ENCODE measurements at regions not wholly inside any gene's neighbourhood (a gene's known extent, or its start where the extent isn't known, plus 50 kb on each side); places are given as distances from the start of the nearest gene placed in this dataset.

DNA sequence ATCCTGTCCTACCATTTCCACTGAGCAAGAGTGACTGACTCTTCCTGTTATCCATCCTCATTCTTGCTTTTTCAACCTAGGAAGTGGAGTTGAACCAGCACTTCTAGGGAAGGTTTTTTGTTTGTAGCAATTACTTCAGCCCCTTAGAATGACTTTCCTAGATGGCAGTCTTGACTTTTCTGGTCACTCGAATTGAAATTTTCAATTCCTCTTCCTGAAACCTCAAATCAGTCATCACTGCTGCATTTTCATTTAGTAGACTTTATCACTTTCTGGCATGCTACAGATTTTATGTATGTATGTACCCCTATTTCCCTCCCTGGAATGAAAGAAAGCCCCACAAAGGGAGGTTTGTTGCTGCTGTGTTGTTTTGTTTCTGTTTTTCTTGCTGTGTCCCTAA is 915.9 kb downstream of the PCDH17 start:
- no peak for DNase-seq (ENCODE audit: low read depth, low spot score)
- no peak overlapping the region for H3K4me3 ChIP-seq (ENCODE audit: low read length)

DNA sequence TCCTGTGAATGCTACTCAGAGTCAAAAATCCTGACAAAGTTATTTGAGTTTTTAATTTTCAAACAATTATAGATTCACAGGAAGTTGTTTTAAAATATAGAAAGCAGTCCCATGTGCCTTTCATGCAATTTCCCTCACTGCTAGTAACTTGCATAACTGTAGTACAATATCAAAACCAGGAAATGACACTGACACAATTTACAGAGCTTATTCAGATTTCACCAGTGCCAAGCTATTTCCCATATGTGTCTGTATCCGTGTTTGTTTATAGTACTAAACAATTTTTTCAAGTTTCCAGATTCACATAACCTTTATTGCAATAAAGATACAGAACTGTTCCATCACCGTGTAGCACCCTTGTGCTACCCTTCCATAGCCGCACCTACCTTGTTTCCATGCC is 934.6 kb downstream of the PCDH17 start:
- no peak for DNase-seq (ENCODE audit: low read depth, low spot score)
- no peak overlapping the region for H3K4me3 ChIP-seq (ENCODE audit: low read length)

DNA sequence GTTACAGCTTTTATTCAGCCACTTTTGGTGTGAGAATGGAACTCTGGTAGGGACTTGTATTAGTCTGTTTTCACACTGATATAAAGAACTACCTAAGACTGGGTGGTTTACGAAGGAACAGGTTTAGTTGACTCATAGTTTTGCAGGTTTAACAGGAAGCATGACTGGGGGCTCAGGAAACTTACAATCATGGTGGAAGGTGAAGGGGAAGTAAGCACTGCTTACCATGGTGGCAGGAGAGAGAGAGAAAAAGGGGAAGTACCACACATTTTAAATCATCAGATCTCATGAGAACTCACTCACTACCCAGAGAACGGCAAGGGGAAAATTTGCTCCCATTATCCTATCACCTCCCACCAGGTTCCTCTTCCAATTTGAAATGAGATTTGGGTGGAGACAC is 942.2 kb downstream of the PCDH17 start:
- DNase-seq (ENCODE audit: low read depth, low spot score) = no peak

DNA sequence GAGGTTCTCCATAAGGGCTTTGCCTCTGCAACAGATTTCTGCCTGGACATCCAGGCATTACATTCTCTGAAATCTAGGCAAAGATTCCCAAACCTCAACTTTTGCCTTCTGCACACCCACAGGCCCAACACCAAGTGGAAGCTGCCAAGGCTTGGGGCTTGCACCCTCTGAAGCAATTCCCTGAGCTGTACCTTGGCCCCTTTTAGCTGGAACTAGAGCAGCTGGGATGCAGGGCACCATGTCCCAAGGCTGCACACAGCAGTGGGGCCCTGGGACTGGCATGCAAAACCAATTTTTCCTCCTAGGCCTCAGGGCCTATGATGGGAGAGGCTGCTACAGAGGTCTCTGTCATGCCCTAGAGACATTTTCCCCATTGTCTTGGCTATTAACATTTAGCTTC is 943.2 kb downstream of the PCDH17 start:
- no peak for DNase-seq (ENCODE audit: low read depth, low spot score)
- no peak overlapping the region for H3K4me3 ChIP-seq (ENCODE audit: low read length)

More for the DNA sequence above, 942.2 kb downstream of the PCDH17 start:
- no peak overlapping the region for H3K4me3 ChIP-seq (ENCODE audit: low read length)

DNA sequence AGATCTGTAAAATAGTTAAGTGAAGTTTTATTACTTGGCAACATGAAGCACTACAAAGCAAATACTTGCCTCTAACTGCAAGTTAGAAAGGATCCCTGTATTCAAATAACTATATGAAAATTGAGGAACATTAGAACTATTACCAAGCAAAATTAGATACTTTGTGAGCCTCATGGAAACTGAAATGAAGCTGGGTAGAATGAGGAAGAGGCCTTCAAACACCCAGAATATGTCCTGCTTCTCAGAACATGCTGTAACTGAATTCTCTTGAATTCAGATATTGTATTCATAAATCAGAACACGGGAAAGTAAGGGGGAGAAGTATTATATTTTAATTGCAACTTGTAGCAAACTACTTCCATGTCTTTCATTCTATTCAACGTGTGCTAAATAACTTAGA is 947.9 kb downstream of the PCDH17 start:
- DNase-seq (ENCODE audit: low read depth, low spot score) = no peak
- no peak overlapping the region for H3K4me3 ChIP-seq (ENCODE audit: low read length)

DNA sequence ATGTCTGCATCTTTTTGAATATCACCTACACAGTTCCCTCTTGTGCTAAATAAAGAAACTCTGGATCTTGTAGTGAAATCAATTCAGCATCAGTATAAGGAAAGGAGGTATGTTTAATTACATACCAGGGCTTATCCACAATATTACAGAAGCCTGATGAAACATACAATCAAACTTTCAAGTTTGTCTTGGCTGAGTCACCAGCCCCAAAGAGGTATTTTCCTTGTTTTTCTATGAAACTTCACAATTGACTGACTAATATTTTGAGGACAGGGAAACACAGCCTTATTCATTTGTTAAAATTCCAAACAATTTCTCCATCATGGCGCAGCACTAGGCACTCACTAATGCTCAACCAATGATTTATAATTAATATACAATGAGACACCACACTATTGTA is 952.4 kb downstream of the PCDH17 start:
- no peak for DNase-seq (ENCODE audit: low read depth, low spot score)
- H3K4me3 ChIP-seq (ENCODE audit: low read length) = no peak overlapping the region

DNA sequence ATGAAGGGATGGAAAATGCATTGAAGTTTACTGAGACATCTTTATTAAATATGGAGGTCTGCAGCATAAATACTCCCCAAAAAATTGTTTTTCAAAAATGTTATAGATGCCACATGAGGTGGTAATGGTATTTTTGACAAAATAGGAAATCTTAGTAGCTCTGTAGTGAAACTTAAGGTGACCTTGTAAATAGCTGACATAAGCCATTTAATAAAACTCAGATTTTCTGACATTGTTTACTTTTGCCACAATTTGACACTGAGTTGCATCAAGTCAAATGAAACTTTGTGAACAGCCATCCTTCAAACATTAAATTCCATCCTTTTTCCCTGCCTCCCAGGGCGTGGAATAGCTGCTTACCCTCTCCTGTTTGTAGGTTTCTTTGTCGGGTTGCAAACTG is 953.1 kb downstream of the PCDH17 start:
- no peak for DNase-seq (ENCODE audit: low read depth, low spot score)
- no peak overlapping the region for H3K4me3 ChIP-seq (ENCODE audit: low read length)

DNA sequence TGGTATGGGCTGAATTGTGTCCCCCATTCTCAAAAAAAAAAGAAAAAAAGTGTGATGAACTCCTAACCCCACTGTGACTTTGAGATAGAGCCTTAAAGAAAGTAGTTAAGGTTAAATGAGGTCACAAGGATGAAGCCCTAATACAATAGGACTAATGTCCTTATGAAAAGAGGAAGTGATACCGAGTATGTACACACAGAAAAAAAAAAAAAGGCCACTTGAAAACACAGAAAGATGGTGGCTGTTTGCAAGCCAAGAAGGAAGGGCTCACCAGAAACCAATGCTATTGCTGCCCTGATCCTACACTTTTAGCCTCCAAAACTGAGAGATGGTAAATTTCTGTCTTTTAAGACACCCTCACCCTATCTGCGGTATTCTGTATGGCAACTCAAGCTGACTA is 955.6 kb downstream of the PCDH17 start:
- H3K4me3 ChIP-seq (ENCODE audit: low read length) = no peak overlapping the region
- DNase-seq (ENCODE audit: low read depth, low spot score) = no peak

DNA sequence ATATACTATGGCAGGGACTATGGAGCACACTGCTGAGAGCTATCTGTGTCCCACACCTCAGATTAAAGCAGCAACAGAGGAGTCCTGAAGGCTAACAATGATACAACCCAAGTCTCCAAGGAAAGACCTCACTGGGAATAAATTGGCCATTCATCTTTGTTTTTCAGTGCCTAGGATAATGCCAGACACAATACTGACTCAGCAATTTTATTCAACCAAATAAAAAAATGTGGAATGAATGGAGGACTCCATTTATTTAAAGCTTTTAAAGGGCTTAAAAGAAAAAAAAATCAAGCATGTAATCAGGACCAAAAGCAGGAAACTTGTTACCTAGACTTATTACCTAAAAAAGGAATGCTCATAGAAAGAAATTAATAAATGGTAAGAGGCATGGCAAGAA is 960.5 kb downstream of the PCDH17 start:
- no peak overlapping the region for H3K4me3 ChIP-seq (ENCODE audit: low read length)
- DNase-seq (ENCODE audit: low read depth, low spot score) = no peak

DNA sequence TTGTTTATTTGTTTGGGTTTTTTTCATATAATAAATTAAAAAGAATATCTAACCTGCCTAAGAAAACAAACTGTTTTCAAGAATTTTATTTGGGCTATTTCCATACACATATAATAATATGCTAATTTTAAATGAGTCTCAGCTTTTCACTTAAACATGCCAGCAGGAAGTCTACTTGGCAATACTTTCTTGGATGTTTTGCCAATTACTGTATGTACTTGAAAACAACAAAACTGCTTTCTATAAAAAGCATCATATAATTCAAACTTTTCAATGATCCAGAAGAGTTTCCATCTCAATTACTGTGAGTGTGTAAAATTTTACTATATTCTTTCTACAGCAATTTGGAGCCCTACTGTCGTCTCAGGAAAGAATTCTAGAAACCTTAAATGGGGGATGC is 961.2 kb downstream of the PCDH17 start:
- DNase-seq (ENCODE audit: low read depth, low spot score) = no peak
- no peak overlapping the region for H3K4me3 ChIP-seq (ENCODE audit: low read length)

DNA sequence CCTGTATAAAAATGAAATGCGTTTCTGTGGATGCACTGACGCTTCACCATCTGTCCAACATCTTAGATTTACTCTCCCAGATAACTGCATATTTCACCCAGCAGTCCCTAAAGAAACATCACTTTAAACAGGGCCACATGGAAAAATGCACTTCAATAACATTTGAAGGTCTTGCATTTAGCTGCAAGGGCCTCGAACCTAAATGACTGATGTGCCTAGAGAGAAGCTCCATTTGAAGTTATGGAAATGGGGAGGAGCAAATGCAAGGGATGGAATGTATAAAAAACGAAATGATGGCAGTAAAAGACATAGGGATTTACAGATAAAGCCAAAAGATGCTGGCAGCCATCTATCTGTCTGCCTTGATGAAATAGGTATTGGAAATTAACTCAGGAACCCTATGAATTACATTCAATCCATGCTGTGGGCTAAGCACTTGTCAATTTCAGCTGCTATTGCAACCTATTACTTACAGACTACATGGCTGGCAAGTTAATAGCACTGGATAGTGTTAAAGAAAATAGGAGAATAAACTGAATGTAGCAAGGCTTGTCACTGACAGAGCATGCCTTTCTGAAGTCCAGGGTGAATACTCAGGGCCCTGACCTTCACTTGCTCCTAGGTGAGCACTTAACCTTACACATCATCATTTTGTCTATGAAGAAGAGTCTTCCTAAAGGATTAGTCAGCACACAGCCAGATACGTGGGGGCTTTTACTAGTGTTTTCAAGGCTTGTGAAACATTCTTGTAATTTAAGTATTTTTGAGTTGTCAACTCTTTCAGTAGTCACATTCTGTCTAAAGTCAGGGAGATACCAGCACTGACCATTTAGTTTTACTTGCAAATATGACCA is 963.4 kb downstream of the PCDH17 start:
- H3K4me3 ChIP-seq (ENCODE audit: low read length) = no peak overlapping the region

DNA sequence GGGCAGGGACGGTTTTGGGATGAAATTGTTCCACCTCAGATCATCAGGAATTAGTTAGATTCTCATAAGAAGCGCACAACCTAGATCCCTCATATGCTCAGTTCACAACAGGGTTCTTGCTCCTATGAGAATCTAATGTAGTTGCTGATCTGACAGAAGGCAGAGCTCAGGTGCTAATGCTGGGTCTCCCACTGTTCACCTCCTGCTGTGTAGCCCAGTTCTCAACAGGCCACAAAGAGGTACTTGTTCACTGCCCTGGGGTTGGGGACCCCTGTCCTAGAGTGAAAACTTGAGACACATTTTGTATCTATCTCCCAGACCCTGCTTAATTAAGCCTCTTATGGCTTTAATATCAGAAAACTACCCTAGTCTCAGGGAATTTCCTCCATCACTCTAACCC is 966.0 kb downstream of the PCDH17 start:
- no peak overlapping the region for H3K4me3 ChIP-seq (ENCODE audit: low read length)
- DNase-seq (ENCODE audit: low read depth, low spot score) = no peak

More for the DNA sequence above, 963.4 kb downstream of the PCDH17 start:
- DNase-seq (ENCODE audit: low read depth, low spot score) = no peak

DNA sequence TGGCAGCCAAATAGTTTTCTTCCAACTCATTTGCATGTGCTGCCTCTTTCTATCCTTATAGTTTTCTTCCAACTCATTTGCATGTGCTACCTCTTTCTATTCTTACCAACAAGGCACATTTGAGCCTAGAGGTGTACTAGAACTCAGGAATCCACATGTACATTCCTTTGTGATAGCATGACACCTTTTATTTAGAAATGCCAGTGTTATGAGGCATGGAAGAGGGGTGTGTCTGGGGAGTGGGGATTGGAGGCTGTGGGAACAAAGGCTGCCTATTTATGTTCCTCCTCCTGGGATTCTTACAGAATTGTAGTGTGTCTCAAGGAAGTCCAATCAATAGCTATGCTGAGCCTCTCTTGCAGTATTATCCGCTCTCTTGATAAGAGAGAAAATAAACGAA is 966.7 kb downstream of the PCDH17 start:
- DNase-seq (ENCODE audit: low read depth, low spot score) = no peak
- H3K4me3 ChIP-seq (ENCODE audit: low read length) = no peak overlapping the region

DNA sequence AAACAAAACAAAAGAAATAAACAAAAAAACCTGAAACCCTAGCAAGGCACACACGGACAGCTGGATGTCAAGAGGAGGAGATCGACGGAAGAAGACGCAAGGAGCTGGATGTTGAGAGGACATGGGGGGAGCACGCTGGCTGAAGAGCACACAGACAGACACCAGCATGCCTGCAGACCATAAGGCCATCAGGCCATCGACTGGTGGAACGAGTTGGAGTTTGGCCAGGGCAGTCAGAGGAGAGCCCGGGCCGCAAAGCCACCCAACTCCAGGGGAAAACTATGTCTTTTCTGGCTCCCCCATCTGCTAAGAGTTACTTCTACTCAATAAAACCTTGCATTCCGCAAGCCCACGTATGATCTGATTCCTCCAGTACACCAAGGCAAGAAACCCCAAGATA is 979.6 kb downstream of the PCDH17 start:
- H3K4me3 ChIP-seq (ENCODE audit: low read length) = no peak overlapping the region
- no peak for DNase-seq (ENCODE audit: low read depth, low spot score)

DNA sequence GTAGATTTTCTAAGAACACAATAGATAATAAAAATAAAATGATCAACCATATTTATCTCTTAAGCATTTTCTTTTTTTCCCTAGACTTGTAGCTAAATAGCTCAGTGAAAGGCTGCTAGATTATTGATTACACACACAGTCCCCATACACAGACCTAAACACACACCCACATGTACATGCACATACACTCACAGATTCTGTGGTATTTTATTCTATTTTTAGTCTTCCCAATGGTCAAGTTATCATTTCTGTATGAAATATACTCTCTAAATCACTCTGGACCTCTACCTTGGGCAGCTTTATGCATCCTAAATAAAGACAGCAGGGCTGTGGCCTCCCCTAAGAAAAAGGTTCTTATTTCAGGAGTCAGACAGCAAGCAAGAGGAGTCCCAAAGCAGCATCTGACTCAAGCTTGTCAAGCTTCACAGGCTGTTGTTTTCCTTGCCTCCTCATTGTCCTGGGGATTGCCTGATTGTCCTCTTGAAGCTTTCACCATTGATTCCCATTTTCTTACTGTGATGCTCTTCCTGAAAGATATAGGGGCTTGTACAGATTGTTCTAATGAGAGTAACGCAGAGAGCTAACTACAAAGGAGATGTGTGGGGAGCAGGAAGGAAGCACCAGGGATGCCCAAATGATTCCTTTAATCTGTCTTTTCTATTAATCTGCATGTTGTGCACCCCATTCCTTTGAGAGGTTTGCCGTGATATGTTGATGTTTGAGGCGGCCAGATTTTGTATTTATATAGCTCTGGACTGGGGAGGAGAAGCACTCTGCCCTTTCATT is 986.5 kb downstream of the PCDH17 start:
- no peak for DNase-seq (ENCODE audit: low read depth, low spot score)
- no peak overlapping the region for H3K4me3 ChIP-seq (ENCODE audit: low read length)

DNA sequence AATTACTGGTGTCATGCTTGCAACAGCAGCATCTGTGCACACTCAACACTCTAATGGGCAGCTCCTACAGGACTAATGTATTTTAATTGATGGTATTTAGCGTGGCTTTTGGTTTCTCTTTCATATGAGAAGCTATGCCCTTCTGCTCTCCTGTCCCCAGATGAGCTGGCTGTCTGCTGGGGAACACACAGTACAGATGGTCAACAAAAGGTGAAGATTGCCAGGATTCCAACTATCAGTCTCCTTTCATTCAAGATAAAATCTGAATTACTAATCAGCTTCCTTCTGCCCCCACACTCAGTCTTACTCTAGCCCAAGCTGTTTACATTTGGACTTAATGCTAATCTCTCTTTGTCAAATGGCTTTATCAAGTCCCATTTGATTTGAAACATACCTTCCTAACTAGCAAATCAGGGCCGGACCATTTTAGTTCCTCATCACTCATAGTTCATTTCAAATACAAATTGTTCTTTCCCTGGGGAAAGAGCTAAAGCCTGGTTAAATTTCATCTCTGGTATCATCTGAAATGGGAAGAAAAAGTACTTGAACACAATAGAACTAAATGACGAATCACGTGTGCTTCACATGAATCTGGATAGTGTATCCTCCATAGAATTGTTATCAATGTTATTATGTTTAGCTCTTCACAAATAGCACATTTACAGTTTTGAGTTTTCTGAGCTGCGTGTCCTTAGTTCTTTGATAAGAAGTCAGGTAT is 988.0 kb downstream of the PCDH17 start:
- no peak for DNase-seq (ENCODE audit: low read depth, low spot score)
- no peak overlapping the region for H3K4me3 ChIP-seq (ENCODE audit: low read length)

DNA sequence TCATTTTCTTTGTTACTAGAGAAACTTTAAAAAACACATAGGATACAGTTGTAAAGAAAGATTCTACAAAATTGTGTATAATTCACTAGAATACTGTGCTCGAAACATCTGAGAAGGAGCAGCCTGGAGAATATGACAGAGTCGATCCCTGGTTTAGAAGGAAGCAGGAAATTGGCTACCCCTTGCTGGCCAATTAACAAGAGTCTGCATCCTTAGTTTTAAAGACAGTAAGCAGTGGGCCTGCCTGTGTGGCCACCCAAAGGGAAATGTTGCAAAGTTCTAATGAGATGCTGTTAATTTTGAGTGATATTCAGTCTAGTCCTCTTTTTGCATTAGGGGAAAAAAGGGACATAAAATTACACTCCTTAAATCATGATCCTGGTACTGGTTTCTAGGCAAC is 988.6 kb downstream of the PCDH17 start:
- no peak overlapping the region for H3K4me3 ChIP-seq (ENCODE audit: low read length)

DNA sequence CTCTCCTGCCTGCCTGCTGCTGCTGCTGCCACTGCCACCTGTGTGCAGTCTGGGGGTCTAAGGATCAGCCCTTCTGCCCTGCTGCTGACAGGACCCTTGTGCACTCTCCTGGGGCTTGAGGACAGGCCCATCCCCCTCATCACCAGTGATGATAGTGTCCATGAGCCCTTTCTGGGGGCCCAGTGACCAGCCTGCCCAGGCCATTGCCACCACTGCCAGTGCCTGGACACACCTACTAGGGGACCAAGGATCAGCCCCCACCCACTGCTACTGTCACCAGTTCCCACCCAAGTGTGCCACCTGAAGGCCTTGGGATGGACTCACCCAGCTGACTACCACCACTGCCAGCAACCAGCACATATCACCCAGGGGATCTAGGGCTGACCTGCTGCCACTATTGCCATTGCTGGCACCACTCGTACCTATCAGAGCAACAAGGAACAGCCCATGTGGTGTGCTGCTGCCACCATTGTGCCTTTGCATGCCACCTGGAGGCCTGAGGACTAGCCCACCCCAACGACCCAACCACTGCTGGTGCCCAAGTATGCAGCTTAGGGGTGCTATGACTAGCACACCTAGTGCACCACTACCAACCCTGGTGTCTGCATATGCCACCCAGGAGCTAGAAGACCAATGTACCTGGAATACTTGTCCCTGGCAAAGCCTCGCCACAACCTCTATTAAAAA is 994.3 kb downstream of the PCDH17 start:
- no peak overlapping the region for H3K4me3 ChIP-seq (ENCODE audit: low read length)
- no peak for DNase-seq (ENCODE audit: low read depth, low spot score)

More for the DNA sequence above, 988.6 kb downstream of the PCDH17 start:
- no peak for DNase-seq (ENCODE audit: low read depth, low spot score)

DNA sequence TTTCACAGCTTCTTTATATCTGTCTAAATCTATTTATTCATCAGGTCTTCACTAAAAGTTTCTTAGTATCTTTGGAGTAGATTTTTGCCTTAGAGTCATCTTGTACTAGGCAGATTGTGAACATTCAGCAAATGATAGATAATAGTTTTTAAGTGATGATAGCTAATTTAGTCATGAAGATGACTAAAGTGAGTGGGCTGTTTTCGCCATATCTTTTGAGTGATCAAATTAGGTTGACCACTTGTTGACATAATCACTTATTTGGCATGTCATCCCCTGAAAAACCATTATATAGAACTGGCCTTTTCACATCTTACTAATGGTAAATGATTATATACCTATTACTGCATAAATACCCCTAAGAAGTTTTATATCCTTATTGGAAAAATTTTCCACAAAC is 999.2 kb downstream of the PCDH17 start:
- DNase-seq (ENCODE audit: low read depth, low spot score) = no peak
- H3K4me3 ChIP-seq (ENCODE audit: low read length) = no peak overlapping the region
